ENCODE measurements at regions not wholly inside any gene's neighbourhood (a gene's known extent, or its start where the extent isn't known, plus 50 kb on each side); places are given as distances from the start of the nearest gene placed in this dataset.

- Histone ChIP-seq H3K27ac (ENCODE audit: low read depth, low read length) (no peak overlapping the region), H3K4me2 (ENCODE audit: insufficient read depth, low read length) (no peak overlapping the region), H3K36me3 (ENCODE audit: insufficient read depth, low read length) (no peaks in the 10 kb centered on the region), H3K79me2 (ENCODE audit: insufficient read depth, low read length) (no peaks in the 10 kb centered on the region), H2AFZ (ENCODE audit: low read length) (no peak overlapping the region), H3K27me3 (ENCODE audit: insufficient read depth, low read length) (no peaks in the 10 kb centered on the region), H4K20me1 (ENCODE audit: insufficient read depth, low read length) (no peaks in the 10 kb centered on the region), H3K4me1 (ENCODE audit: insufficient read depth, low read length) (no peaks in the 10 kb centered on the region), H3K9me3 (ENCODE audit: low read depth, low read length) (no peaks in the 10 kb centered on the region), H3K4me3 (ENCODE audit: insufficient read depth, low read length) (no peak overlapping the region)
- TF ChIP-seq CTCF (IDR thresholded peaks at IDR 0.05; ENCODE audit: extremely low read depth, low read depth, low read length), result no peak
- DNase-seq (ENCODE audit: insufficient read length, low spot score, missing footprints), result no peak
Measured at GRCh38 chr1:4362314-4363044, 291.9 kb upstream of the AJAP1 start.

GRCh38 chr1:4366091-4366490 is 288.3 kb upstream of the AJAP1 start:
- DNase-seq (ENCODE audit: insufficient read length, low spot score, missing footprints), result no peak
- Histone ChIP-seq H3K36me3 (ENCODE audit: insufficient read depth, low read length) (no peaks in the 10 kb centered on the region), H2AFZ (ENCODE audit: low read length) (no peak overlapping the region), H4K20me1 (ENCODE audit: insufficient read depth, low read length) (no peaks in the 10 kb centered on the region), H3K27ac (ENCODE audit: low read depth, low read length) (no peak overlapping the region), H3K27me3 (ENCODE audit: insufficient read depth, low read length) (no peaks in the 10 kb centered on the region), H3K4me2 (ENCODE audit: insufficient read depth, low read length) (no peak overlapping the region), H3K4me3 (ENCODE audit: insufficient read depth, low read length) (no peak overlapping the region), H3K4me1 (ENCODE audit: insufficient read depth, low read length) (no peaks in the 10 kb centered on the region), H3K9me3 (ENCODE audit: low read depth, low read length) (peaks cover 2% of the 10 kb centered on the region), H3K79me2 (ENCODE audit: insufficient read depth, low read length) (no peaks in the 10 kb centered on the region)
- TF ChIP-seq CTCF (IDR thresholded peaks at IDR 0.05; ENCODE audit: extremely low read depth, low read depth, low read length), result no peak

- Histone ChIP-seq H3K27ac (ENCODE audit: low read depth, low read length) (no peak overlapping the region), H3K79me2 (ENCODE audit: insufficient read depth, low read length) (no peaks in the 10 kb centered on the region), H3K4me3 (ENCODE audit: insufficient read depth, low read length) (no peak overlapping the region), H3K4me2 (ENCODE audit: insufficient read depth, low read length) (no peak overlapping the region), H3K9me3 (ENCODE audit: low read depth, low read length) (peaks cover 2% of the 10 kb centered on the region), H4K20me1 (ENCODE audit: insufficient read depth, low read length) (no peaks in the 10 kb centered on the region), H3K36me3 (ENCODE audit: insufficient read depth, low read length) (no peaks in the 10 kb centered on the region), H2AFZ (ENCODE audit: low read length) (no peak overlapping the region), H3K27me3 (ENCODE audit: insufficient read depth, low read length) (no peaks in the 10 kb centered on the region), H3K4me1 (ENCODE audit: insufficient read depth, low read length) (no peaks in the 10 kb centered on the region)
- no peak for DNase-seq (ENCODE audit: insufficient read length, low spot score, missing footprints)
- no peak for TF ChIP-seq CTCF (IDR thresholded peaks at IDR 0.05; ENCODE audit: extremely low read depth, low read depth, low read length)
Measured at GRCh38 chr1:4367230-4367777, 287.1 kb upstream of the AJAP1 start.

- DNase-seq (ENCODE audit: insufficient read length, low spot score, missing footprints), result no peak
- Histone ChIP-seq H3K27me3 (ENCODE audit: insufficient read depth, low read length) (no peaks in the 10 kb centered on the region), H3K4me1 (ENCODE audit: insufficient read depth, low read length) (no peaks in the 10 kb centered on the region), H3K27ac (ENCODE audit: low read depth, low read length) (no peak overlapping the region), H3K4me3 (ENCODE audit: insufficient read depth, low read length) (no peak overlapping the region), H3K4me2 (ENCODE audit: insufficient read depth, low read length) (no peak overlapping the region), H3K36me3 (ENCODE audit: insufficient read depth, low read length) (no peaks in the 10 kb centered on the region), H2AFZ (ENCODE audit: low read length) (no peak overlapping the region), H4K20me1 (ENCODE audit: insufficient read depth, low read length) (no peaks in the 10 kb centered on the region), H3K79me2 (ENCODE audit: insufficient read depth, low read length) (no peaks in the 10 kb centered on the region), H3K9me3 (ENCODE audit: low read depth, low read length) (peaks cover 2% of the 10 kb centered on the region)
- no peak for TF ChIP-seq CTCF (IDR thresholded peaks at IDR 0.05; ENCODE audit: extremely low read depth, low read depth, low read length)
Measured at GRCh38 chr1:4369335-4369734, 285.1 kb upstream of the AJAP1 start.

All from osteoblast (primary cell).